NCI-H460 (cell line): ENCODE measurements at regions not wholly inside any gene's neighbourhood (a gene's known extent, or its start where the extent isn't known, plus 50 kb on each side); places are given as distances from the start of the nearest gene placed in this dataset.

ENCODE experiments used
- DNase-seq: peaks from one replicate; pipeline ENCODE4 v3.0.0-alpha.2; 2016; ENCODE audit warnings: low read depth; ENCODE audit errors: extremely low read depth

GRCh38 chr21:16283516-16283915 is 553.7 kb downstream of the USP25 start:
- DNase-seq, result no peak

- no peak for DNase-seq
Observed at GRCh38 chr21:16285605-16286126, 555.9 kb downstream of the USP25 start.

- no peak for DNase-seq
Observed at GRCh38 chr21:16287046-16287445, 557.3 kb downstream of the USP25 start.

GRCh38 chr21:16291296-16291695 is 561.5 kb downstream of the USP25 start:
- DNase-seq, result no peak

GRCh38 chr21:16294128-16294527 is 564.3 kb downstream of the USP25 start:
- no peak for DNase-seq

GRCh38 chr21:16302851-16303282 is 573.1 kb downstream of the USP25 start:
- peak; percentile 72 for DNase-seq

- no peak for DNase-seq
Observed at GRCh38 chr21:16304174-16305095, 574.7 kb downstream of the USP25 start.

- DNase-seq, result no peak
Observed at GRCh38 chr21:16305686-16306085, 575.9 kb downstream of the USP25 start.

- no peak for DNase-seq
Observed at GRCh38 chr21:16307256-16307655, 577.5 kb downstream of the USP25 start.

- no peak for DNase-seq
Observed at GRCh38 chr21:16308269-16308668, 578.5 kb downstream of the USP25 start.

GRCh38 chr21:16309250-16309971 is 579.6 kb downstream of the USP25 start:
- DNase-seq, result no peak

- no peak for DNase-seq
Observed at GRCh38 chr21:16310176-16310575, 580.4 kb downstream of the USP25 start.

GRCh38 chr21:16311229-16311628 is 581.4 kb downstream of the USP25 start:
- DNase-seq, result no peak

- DNase-seq, result no peak
Observed at GRCh38 chr21:16312321-16312720, 582.5 kb downstream of the USP25 start.

GRCh38 chr21:16315223-16315622 is 585.4 kb downstream of the USP25 start:
- DNase-seq, result no peak

GRCh38 chr21:16318651-16319300 is 589.0 kb downstream of the USP25 start:
- DNase-seq, result no peak

GRCh38 chr21:16320110-16320509 is 590.3 kb downstream of the USP25 start:
- no peak for DNase-seq

- no peak for DNase-seq
Observed at GRCh38 chr21:16322454-16322853, 592.7 kb downstream of the USP25 start.

- DNase-seq, result no peak
Observed at GRCh38 chr21:16323596-16323995, 593.8 kb downstream of the USP25 start.

- DNase-seq, result no peak
Observed at GRCh38 chr21:16324630-16325029, 594.8 kb downstream of the USP25 start.
